HAP-1 (cell line): ENCODE measurements at regions not wholly inside any gene's neighbourhood (a gene's known extent, or its start where the extent isn't known, plus 50 kb on each side); places are given as distances from the start of the nearest gene placed in this dataset.

Experiments
- DNase-seq, 2 experiments: peaks; one replicate each; pipeline ENCODE4 v3.0.0-alpha.2; 2016 to 2020; ENCODE audit warnings: low spot score in 2 of 2
- H3K27me3 ChIP-seq: fragments of 250-450 bp; sonication (Bioruptor Pico); 2 replicates; pipeline ENCODE4 v1.5.1; 2020; ENCODE audit warnings: low read depth, mild to moderate bottlenecking, moderate library complexity
- H3K36me3 ChIP-seq: fragments of 250-450 bp; sonication (Bioruptor Pico); replicated peaks from 2 replicates; pipeline ENCODE4 v1.5.1; 2020; ENCODE audit warnings: mild to moderate bottlenecking
- H3K4me1 ChIP-seq: fragments of 250-450 bp; sonication (Bioruptor Pico); 2 replicates; pipeline ENCODE4 v1.5.1; 2020; ENCODE audit warnings: mild to moderate bottlenecking
- H3K4me3 ChIP-seq: fragments of 250-450 bp; sonication (Bioruptor Pico); 2 replicates; pipeline ENCODE4 v1.5.1; 2020; ENCODE audit warnings: mild to moderate bottlenecking, moderate library complexity
- H3K9me3 ChIP-seq: fragments of 250-450 bp; sonication (Bioruptor Pico); 2 replicates; pipeline ENCODE4 v1.5.1; 2020; ENCODE audit warnings: mild to moderate bottlenecking, moderate library complexity
- in situ Hi-C: fragments of 300-500 bp; cut with MboI; formaldehyde crosslinking; loops from 3 replicates; pipeline ENCODE4 v1.14.3; 2020; ENCODE audit warnings: low sequenced_read_pairs, inconsistent platforms, mixed read lengths

DNA sequence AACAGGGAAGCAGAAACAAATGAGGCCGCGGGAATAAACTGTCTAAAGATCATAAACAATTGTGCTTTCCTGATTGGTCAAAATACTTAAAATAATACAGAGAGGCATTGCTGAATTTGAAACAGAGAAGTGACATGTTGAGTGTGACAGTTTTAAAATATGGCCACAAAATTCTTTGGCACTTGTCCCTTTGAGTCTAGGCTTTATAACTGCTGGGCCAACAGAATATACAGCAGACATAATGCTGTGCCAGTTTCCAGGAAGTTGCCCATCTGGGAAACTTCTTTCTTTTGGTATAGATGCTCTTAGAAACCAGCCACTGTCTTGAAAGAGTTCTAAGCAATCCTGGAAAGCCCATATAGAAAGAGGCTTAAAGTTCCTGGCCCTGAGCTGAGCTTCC, 668.4 kb downstream of the CENPC start:
- H3K36me3 ChIP-seq, result no peaks in the 10 kb centered on the region
- peaks cover 15% of the 10 kb centered on the region for H3K4me1 ChIP-seq
- DNase-seq, result no peak
- no peaks in the 10 kb centered on the region for H3K27me3 ChIP-seq
- no peak overlapping the region for H3K4me3 ChIP-seq
- H3K9me3 ChIP-seq, result no peaks in the 10 kb centered on the region
- in situ Hi-C loops, result no loop called here

- DNase-seq, result peak; percentile 8 to 83
- no peaks in the 10 kb centered on the region for H3K9me3 ChIP-seq
- H3K27me3 ChIP-seq, result no peaks in the 10 kb centered on the region
- no peak overlapping the region for H3K4me3 ChIP-seq
- in situ Hi-C loops, result no loop called here
- no peaks in the 10 kb centered on the region for H3K36me3 ChIP-seq
- H3K4me1 ChIP-seq, result peaks cover 15% of the 10 kb centered on the region
These were observed 672.6 kb downstream of the CENPC start for GRCh38 chr4:66872661-66873060.

- DNase-seq, result no peak
- Histone ChIP-seq H3K27me3 (no peaks in the 10 kb centered on the region), H3K9me3 (no peaks in the 10 kb centered on the region), H3K36me3 (no peaks in the 10 kb centered on the region), H3K4me1 (no peaks in the 10 kb centered on the region), H3K4me3 (no peak overlapping the region)
- in situ Hi-C loops, result no loop called here
These were observed 681.8 kb downstream of the CENPC start for GRCh38 chr4:66863481-66863880.

- no peak for DNase-seq
- no peaks in the 10 kb centered on the region for H3K4me1 ChIP-seq
- no peak overlapping the region for H3K4me3 ChIP-seq
- no peaks in the 10 kb centered on the region for H3K36me3 ChIP-seq
- in situ Hi-C loops, result no loop called here
- H3K27me3 ChIP-seq, result no peaks in the 10 kb centered on the region
- H3K9me3 ChIP-seq, result no peaks in the 10 kb centered on the region
These were observed 689.3 kb downstream of the CENPC start for GRCh38 chr4:66855956-66856355.

- no peaks in the 10 kb centered on the region for H3K9me3 ChIP-seq
- in situ Hi-C loops, result no loop called here
- H3K27me3 ChIP-seq, result no peaks in the 10 kb centered on the region
- no peaks in the 10 kb centered on the region for H3K36me3 ChIP-seq
- no peak overlapping the region for H3K4me3 ChIP-seq
- no peak for DNase-seq
- H3K4me1 ChIP-seq, result no peaks in the 10 kb centered on the region
These were observed 691.5 kb downstream of the CENPC start for GRCh38 chr4:66853845-66854244.

GRCh38 chr4:66852843-66853242, 692.5 kb downstream of the CENPC start:
- H3K4me1 ChIP-seq, result no peaks in the 10 kb centered on the region
- H3K9me3 ChIP-seq, result no peaks in the 10 kb centered on the region
- in situ Hi-C loops, result no loop called here
- no peak for DNase-seq
- H3K36me3 ChIP-seq, result no peaks in the 10 kb centered on the region
- no peaks in the 10 kb centered on the region for H3K27me3 ChIP-seq
- H3K4me3 ChIP-seq, result no peak overlapping the region

- Histone ChIP-seq H3K36me3 (no peaks in the 10 kb centered on the region), H3K4me3 (no peak overlapping the region), H3K27me3 (no peaks in the 10 kb centered on the region), H3K9me3 (no peaks in the 10 kb centered on the region), H3K4me1 (no peaks in the 10 kb centered on the region)
- in situ Hi-C loops, result no loop called here
- DNase-seq, result no peak
These were observed 695.7 kb downstream of the CENPC start for GRCh38 chr4:66849596-66849995.

DNA sequence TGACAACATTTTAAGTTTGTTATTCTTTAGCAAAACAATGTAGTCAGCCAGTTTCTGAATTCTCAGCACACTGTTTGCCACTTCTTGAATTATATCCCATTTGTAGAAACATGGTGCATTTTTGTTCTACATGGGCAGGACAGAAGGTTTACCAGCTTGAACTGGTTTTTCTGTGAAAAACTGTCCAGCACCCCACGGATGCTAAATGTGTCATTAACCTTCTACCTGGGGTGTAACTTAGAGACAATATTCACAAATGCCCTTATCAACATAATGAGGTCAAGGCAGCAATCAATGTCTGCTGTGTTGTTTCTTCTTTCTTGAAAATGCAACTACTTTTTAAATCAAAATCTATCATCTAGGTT, 702.6 kb downstream of the CENPC start:
- Histone ChIP-seq H3K4me1 (peaks cover 34% of the 10 kb centered on the region), H3K27me3 (no peaks in the 10 kb centered on the region), H3K9me3 (no peaks in the 10 kb centered on the region), H3K36me3 (no peaks in the 10 kb centered on the region), H3K4me3 (no peak overlapping the region)
- in situ Hi-C loops, result no loop called here
- DNase-seq, result no peak

DNA sequence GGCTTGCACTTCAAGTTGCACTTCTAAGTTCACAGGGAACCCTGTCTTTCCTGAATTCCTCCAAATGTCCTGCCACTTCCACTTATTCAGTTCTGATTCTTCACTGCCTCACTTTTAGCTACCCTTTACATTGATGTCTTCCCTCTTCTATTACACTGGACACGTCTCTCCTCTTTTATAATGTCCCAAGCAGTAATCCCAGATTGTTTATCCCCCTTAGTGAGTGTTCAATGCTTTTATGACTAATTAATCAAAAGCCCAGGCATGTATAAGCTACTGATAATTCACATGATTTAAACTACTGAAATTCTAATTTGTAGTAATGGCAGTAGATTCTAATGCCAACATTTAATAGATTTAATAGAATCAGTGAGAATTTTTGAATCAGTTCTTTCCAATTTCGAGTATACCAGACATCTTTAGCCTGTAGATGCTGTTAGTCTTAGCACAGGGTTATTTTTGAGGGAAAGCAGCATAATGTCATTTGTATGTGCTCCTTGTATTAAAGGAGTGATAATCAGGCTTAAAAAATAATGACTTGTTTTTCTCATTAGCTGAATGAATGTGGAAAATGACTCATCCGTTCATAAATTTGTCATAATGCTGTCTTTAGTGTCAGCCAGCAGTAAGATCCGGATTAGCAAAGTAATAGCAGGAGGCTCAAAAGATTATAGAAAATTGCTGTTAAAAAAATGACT, 703.1 kb downstream of the CENPC start:
- H3K4me3 ChIP-seq, result no peak overlapping the region
- in situ Hi-C loops, result no loop called here
- peak in 1 of 2 experiments; percentile 44 for DNase-seq
- H3K9me3 ChIP-seq, result no peaks in the 10 kb centered on the region
- H3K27me3 ChIP-seq, result no peaks in the 10 kb centered on the region
- H3K36me3 ChIP-seq, result no peaks in the 10 kb centered on the region
- peaks cover 34% of the 10 kb centered on the region for H3K4me1 ChIP-seq

DNA sequence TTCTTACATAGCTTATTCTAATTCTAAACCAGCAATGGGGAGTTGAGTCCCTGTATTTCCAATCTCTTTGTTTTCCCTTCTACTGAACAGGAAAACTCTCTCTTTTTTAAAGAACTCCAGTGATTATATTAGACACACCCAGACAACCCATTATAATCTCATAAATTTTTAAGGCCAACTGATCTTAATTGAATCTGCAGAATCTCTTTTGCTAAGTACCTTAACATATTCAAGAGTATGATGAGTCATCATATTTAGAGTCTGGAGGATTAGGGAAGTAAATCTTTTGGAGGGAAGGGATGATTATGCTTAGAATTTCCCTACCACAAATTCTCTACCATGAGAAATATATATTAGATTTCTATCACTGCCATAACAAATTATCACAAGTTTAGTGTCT, 705.1 kb downstream of the CENPC start:
- H3K9me3 ChIP-seq, result no peaks in the 10 kb centered on the region
- H3K4me3 ChIP-seq, result no peak overlapping the region
- no peaks in the 10 kb centered on the region for H3K36me3 ChIP-seq
- in situ Hi-C loops, result no loop called here
- H3K27me3 ChIP-seq, result no peaks in the 10 kb centered on the region
- H3K4me1 ChIP-seq, result peaks cover 34% of the 10 kb centered on the region
- DNase-seq, result peak in 1 of 2 experiments; percentile 75

GRCh38 chr4:66837279-66837922, 707.9 kb downstream of the CENPC start:
- H3K27me3 ChIP-seq, result no peaks in the 10 kb centered on the region
- no peaks in the 10 kb centered on the region for H3K36me3 ChIP-seq
- in situ Hi-C loops, result no loop called here
- H3K4me3 ChIP-seq, result no peak overlapping the region
- H3K9me3 ChIP-seq, result no peaks in the 10 kb centered on the region
- peaks cover 29% of the 10 kb centered on the region for H3K4me1 ChIP-seq
- no peak for DNase-seq

DNA sequence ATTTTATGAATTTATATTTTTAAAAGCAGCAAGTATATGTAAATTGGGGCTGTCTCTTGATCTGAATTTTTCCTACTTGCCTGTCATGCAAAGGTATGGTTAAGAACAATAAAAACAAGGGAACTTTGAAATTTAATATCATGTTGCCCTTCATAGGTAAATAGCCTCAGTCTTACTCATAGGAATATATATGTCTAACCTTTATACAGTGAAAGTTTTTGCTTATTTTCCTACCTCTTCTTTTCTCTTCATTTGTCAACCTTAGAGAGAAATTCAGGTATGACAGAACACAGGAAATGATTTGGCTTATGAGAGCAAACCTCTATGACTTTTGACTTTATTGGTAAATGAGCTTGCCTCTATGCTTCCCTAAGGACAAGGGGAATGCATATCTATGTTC, 716.0 kb downstream of the CENPC start:
- Histone ChIP-seq H3K9me3 (no peaks in the 10 kb centered on the region), H3K27me3 (no peaks in the 10 kb centered on the region), H3K36me3 (no peaks in the 10 kb centered on the region), H3K4me1 (no peaks in the 10 kb centered on the region), H3K4me3 (no peak overlapping the region)
- DNase-seq, result no peak
- in situ Hi-C loops, result no loop called here

DNA sequence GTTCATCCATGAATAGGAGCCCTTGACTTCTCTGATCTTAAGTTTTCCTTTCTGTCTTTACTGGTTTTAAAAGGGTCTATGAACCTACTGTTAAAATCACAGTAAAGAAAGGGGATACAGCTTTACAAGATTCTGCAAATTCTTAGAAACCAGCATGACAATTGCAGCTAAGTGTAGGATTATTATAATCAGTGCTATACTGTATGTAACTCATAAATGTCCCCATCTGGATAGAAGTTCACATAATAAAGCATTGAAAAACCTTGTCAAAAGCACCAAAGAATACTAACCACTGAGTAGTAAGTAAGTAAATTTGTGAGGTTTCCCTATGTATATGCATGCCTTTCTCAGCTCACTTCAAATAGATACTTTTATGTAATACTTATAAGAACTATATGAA, 724.6 kb downstream of the CENPC start:
- H3K9me3 ChIP-seq, result no peaks in the 10 kb centered on the region
- H3K4me1 ChIP-seq, result peaks cover 18% of the 10 kb centered on the region
- H3K4me3 ChIP-seq, result no peak overlapping the region
- in situ Hi-C loops, result no loop called here
- peak in 1 of 2 experiments; percentile 98 for DNase-seq
- H3K36me3 ChIP-seq, result no peaks in the 10 kb centered on the region
- no peaks in the 10 kb centered on the region for H3K27me3 ChIP-seq

- DNase-seq, result no peak
- in situ Hi-C loops, result no loop called here
- no peaks in the 10 kb centered on the region for H3K4me1 ChIP-seq
These were observed 731.0 kb downstream of the CENPC start for GRCh38 chr4:66814277-66814676.

GRCh38 chr4:66805582-66805981, 739.7 kb downstream of the CENPC start:
- H3K36me3 ChIP-seq, result no peaks in the 10 kb centered on the region
- H3K27me3 ChIP-seq, result no peaks in the 10 kb centered on the region
- DNase-seq, result no peak
- H3K4me1 ChIP-seq, result no peaks in the 10 kb centered on the region; the same call in none of the 2 replicates
- in situ Hi-C loops, result no loop called here
- no peak overlapping the region for H3K4me3 ChIP-seq
- H3K9me3 ChIP-seq, result no peaks in the 10 kb centered on the region

More at GRCh38 chr4:66814277-66814676, 731.0 kb downstream of the CENPC start:
- no peaks in the 10 kb centered on the region for H3K27me3 ChIP-seq
- H3K9me3 ChIP-seq, result no peaks in the 10 kb centered on the region
- H3K4me3 ChIP-seq, result no peak overlapping the region
- H3K36me3 ChIP-seq, result no peaks in the 10 kb centered on the region
